Neuronal stem cell (in vitro differentiated cells): ENCODE measurements at regions not wholly inside any gene's neighbourhood (a gene's known extent, or its start where the extent isn't known, plus 50 kb on each side); places are given as distances from the start of the nearest gene placed in this dataset.
A peak's percentile ranks its signal among the peaks of the same experiment; 100 is the strongest.

ENCODE experiments used
- DNase-seq: peaks from one replicate; pipeline ENCODE4 v3.0.0-alpha.2; 2013; ENCODE audit warnings: low spot score
- H2AFZ ChIP-seq: one replicate; pipeline ENCODE4 v1.6.1; 2013; ENCODE audit warnings: mild to moderate bottlenecking, low read length, inconsistent platforms
- H2AK5ac ChIP-seq: 2 replicates; pipeline ENCODE4 v1.6.1; 2013; ENCODE audit warnings: low read depth, mild to moderate bottlenecking, inconsistent platforms, low read length, moderate library complexity, mixed read lengths
- H2BK120ac ChIP-seq: 2 replicates; pipeline ENCODE4 v1.6.1; 2013; ENCODE audit warnings: low read depth, mild to moderate bottlenecking, inconsistent platforms, low read length, moderate library complexity, mixed read lengths
- H2BK12ac ChIP-seq: one replicate; pipeline ENCODE4 v1.6.1; 2013; ENCODE audit warnings: low read length, inconsistent platforms
- H2BK15ac ChIP-seq: 2 replicates; pipeline ENCODE4 v1.6.1; 2013; ENCODE audit warnings: mild to moderate bottlenecking, low read length, inconsistent platforms, mixed read lengths
- H2BK5ac ChIP-seq: one replicate; pipeline ENCODE4 v1.6.1; 2013; ENCODE audit warnings: inconsistent platforms, mild to moderate bottlenecking, low read length, moderate library complexity
- H3K14ac ChIP-seq: one replicate; pipeline ENCODE4 v1.6.1; 2013; ENCODE audit warnings: low read length, inconsistent platforms
- H3K18ac ChIP-seq: 2 replicates; pipeline ENCODE4 v1.6.1; 2013; ENCODE audit warnings: low read length, inconsistent platforms
- H3K23ac ChIP-seq: 2 replicates; pipeline ENCODE4 v1.6.1; 2013; ENCODE audit warnings: low read depth, mild to moderate bottlenecking, mixed read lengths, low read length, inconsistent platforms; ENCODE audit not compliant: poor library complexity
- H3K27ac ChIP-seq: replicated peaks from 3 replicates; pipeline ENCODE4 v1.5.1; 2013; ENCODE audit warnings: low read length, inconsistent platforms
- H3K27me3 ChIP-seq, 3 experiments: 2 replicates each; pipeline ENCODE4 v1.6.1; 2013; ENCODE audit warnings: low read length in 3 of 3, mild to moderate bottlenecking in 2 of 3, inconsistent platforms in 1 of 3, low read depth in 1 of 3, mixed read lengths in 1 of 3, moderate library complexity in 1 of 3; ENCODE audit not compliant: control insufficient read depth in 3 of 3, insufficient read depth in 3 of 3
- H3K36me3 ChIP-seq, 2 donors: replicated peaks in 1 of 2; 2 replicates each; pipeline ENCODE4 v1.6.1; 2013; ENCODE audit warnings: low read length in 2 of 2; ENCODE audit not compliant: control insufficient read depth in 2 of 2, insufficient read depth in 2 of 2
- H3K4ac ChIP-seq: 2 replicates; pipeline ENCODE4 v1.6.1; 2013; ENCODE audit warnings: inconsistent platforms, mild to moderate bottlenecking, low read length, moderate library complexity
- H3K4me1 ChIP-seq, 2 donors: 1 replicate in 1 of 2; 2 replicates in 1 of 2; pipeline ENCODE4 v1.6.1; 2013; ENCODE audit warnings: low read length in 2 of 2, low read depth in 1 of 2; ENCODE audit not compliant: control insufficient read depth in 2 of 2, insufficient read depth in 1 of 2
- H3K4me2 ChIP-seq: one replicate; pipeline ENCODE4 v1.6.1; 2013; ENCODE audit warnings: mild to moderate bottlenecking, low read length, inconsistent platforms; ENCODE audit not compliant: insufficient read depth, poor library complexity, severe bottlenecking
- H3K4me3 ChIP-seq, 2 donors: 2 replicates each; pipeline ENCODE4 v1.5.1; 2013; ENCODE audit warnings: low read length in 2 of 2, mild to moderate bottlenecking in 2 of 2, inconsistent platforms in 1 of 2, moderate library complexity in 1 of 2
- H3K79me1 ChIP-seq: one replicate; pipeline ENCODE4 v1.6.1; 2013; ENCODE audit warnings: low read depth, mild to moderate bottlenecking, inconsistent platforms, low read length, moderate library complexity
- H3K9ac ChIP-seq: one replicate; pipeline ENCODE4 v1.6.1; 2013; ENCODE audit warnings: mild to moderate bottlenecking, low read depth, low read length, inconsistent platforms; ENCODE audit not compliant: poor library complexity
- H3K9me3 ChIP-seq, 2 donors: replicated peaks in 1 of 2; 2 replicates each; pipeline versions ENCODE3 to v1.6.1; 2013; ENCODE audit warnings: low read length in 2 of 2, mild to moderate bottlenecking in 2 of 2, inconsistent platforms in 1 of 2, low read depth in 1 of 2, mixed read lengths in 1 of 2, moderate library complexity in 1 of 2; ENCODE audit not compliant: control insufficient read depth in 2 of 2, insufficient read depth in 1 of 2
- H4K8ac ChIP-seq: one replicate; pipeline ENCODE4 v1.6.1; 2013; ENCODE audit warnings: low read depth, mild to moderate bottlenecking, inconsistent platforms, low read length, moderate library complexity
- H4K91ac ChIP-seq: one replicate; pipeline ENCODE4 v1.6.1; 2013; ENCODE audit warnings: low read length, low read depth, mild to moderate bottlenecking, inconsistent platforms; ENCODE audit not compliant: poor library complexity
- WGBS, 2 donors: extraction: QIAGEN DNeasy Blood & Tissue Kit; methylation state at CpG; one replicate each; pipeline ENCODE4 v1.1.7; 2013; ENCODE audit warnings: missing lambda C conversion rate in 2 of 2, mixed read lengths in 1 of 2; ENCODE audit not compliant: insufficient read length in 2 of 2, insufficient replicate concordance in 1 of 2; ENCODE audit errors: extremely low coverage in 2 of 2; 5-methylcytosine and 5-hydroxymethylcytosine counted together

- H2BK12ac ChIP-seq, result no peak overlapping the region
- WGBS, 2 donors, result no CpG with 5 or more reads among the region's 5 CpGs
- no peak overlapping the region for H2BK5ac ChIP-seq
These were observed 262.9 kb upstream of the DMAC1 start for GRCh38 chr9:8062459-8062858.

GRCh38 chr9:8053501-8053900, 253.9 kb upstream of the DMAC1 start:
- Histone ChIP-seq H2BK5ac (no peak overlapping the region), H3K4me3 (peak overlapping the region in 1 of 2 donors; percentile 25), H3K23ac (no peak overlapping the region), H2AFZ (no peak overlapping the region), H3K9me3 (peaks cover 0 to 3% of the 10 kb centered on the region in 2 donors), H2BK120ac (no peak overlapping the region), H2BK15ac (no peak overlapping the region), H3K4ac (peak overlapping the region; percentile 53), H3K79me1 (peaks cover 1% of the 10 kb centered on the region), H4K8ac (peak overlapping the region; percentile 82), H3K36me3 (no peaks in the 10 kb centered on the region), H3K4me1 (no peaks in the 10 kb centered on the region), H3K27me3 (no peaks in the 10 kb centered on the region), H3K4me2 (no peak overlapping the region), H3K14ac (peak overlapping the region; percentile 97), H3K9ac (no peak overlapping the region), H4K91ac (no peak overlapping the region), H3K18ac (peak overlapping the region; percentile 80), H2BK12ac (peak overlapping the region; percentile 90), H2AK5ac (peak overlapping the region; percentile 63), H3K27ac (no peak overlapping the region)
- DNase-seq, result no peak
- no CpG with 5 or more reads among the region's 4 CpGs for WGBS, 2 donors

More at GRCh38 chr9:8062459-8062858, 262.9 kb upstream of the DMAC1 start:
- H2AK5ac ChIP-seq, result no peak overlapping the region
- no peaks in the 10 kb centered on the region for H3K79me1 ChIP-seq
- no peak overlapping the region for H3K4me3 ChIP-seq
- H3K4ac ChIP-seq, result no peak overlapping the region
- no peaks in the 10 kb centered on the region for H3K36me3 ChIP-seq
- no peaks in the 10 kb centered on the region for H3K27me3 ChIP-seq
- H3K23ac ChIP-seq, result no peak overlapping the region
- H3K4me1 ChIP-seq, result no peaks in the 10 kb centered on the region
- no peak overlapping the region for H2BK15ac ChIP-seq
- no peak overlapping the region for H3K4me2 ChIP-seq
- H2AFZ ChIP-seq, result no peak overlapping the region
- no peak overlapping the region for H3K14ac ChIP-seq
- H3K18ac ChIP-seq, result peak overlapping the region; percentile 2
- no peaks in the 10 kb centered on the region for H3K9me3 ChIP-seq
- no peak overlapping the region for H2BK120ac ChIP-seq
- H4K8ac ChIP-seq, result no peak overlapping the region
- no peak for DNase-seq
- H4K91ac ChIP-seq, result no peak overlapping the region
- H3K9ac ChIP-seq, result no peak overlapping the region
- H3K27ac ChIP-seq, result no peak overlapping the region

- H3K36me3 ChIP-seq, result no peaks in the 10 kb centered on the region
- H2BK5ac ChIP-seq, result no peak overlapping the region
- H2BK120ac ChIP-seq, result no peak overlapping the region
- H3K4ac ChIP-seq, result no peak overlapping the region
- H2BK15ac ChIP-seq, result no peak overlapping the region
- H3K27me3 ChIP-seq, result no peaks in the 10 kb centered on the region
- peaks cover 0 to 3% of the 10 kb centered on the region in 2 donors for H3K9me3 ChIP-seq
- H3K14ac ChIP-seq, result peak overlapping the region; percentile 97
- no peak overlapping the region for H3K4me2 ChIP-seq
- H4K8ac ChIP-seq, result peak overlapping the region; percentile 82
- H3K23ac ChIP-seq, result no peak overlapping the region
- H3K27ac ChIP-seq, result no peak overlapping the region
- H2AFZ ChIP-seq, result no peak overlapping the region
- no peak overlapping the region for H2BK12ac ChIP-seq
- no peak overlapping the region for H4K91ac ChIP-seq
- WGBS, 2 donors, result no CpG with 5 or more reads among the region's 3 CpGs
- no peak overlapping the region for H3K4me3 ChIP-seq
- H3K9ac ChIP-seq, result no peak overlapping the region
- peaks cover 1% of the 10 kb centered on the region for H3K79me1 ChIP-seq
- DNase-seq, result no peak
- H2AK5ac ChIP-seq, result no peak overlapping the region
- H3K18ac ChIP-seq, result peak overlapping the region; percentile 57
- no peaks in the 10 kb centered on the region for H3K4me1 ChIP-seq
These were observed 253.4 kb upstream of the DMAC1 start for GRCh38 chr9:8052991-8053390.

- Histone ChIP-seq H3K23ac (no peak overlapping the region), H4K91ac (no peak overlapping the region), H4K8ac (no peak overlapping the region), H3K9me3 (peaks cover 4 to 5% of the 10 kb centered on the region in 2 donors), H2AFZ (no peak overlapping the region), H3K4ac (no peak overlapping the region), H3K4me2 (no peak overlapping the region), H3K36me3 (no peaks in the 10 kb centered on the region), H3K4me3 (no peak overlapping the region), H2BK5ac (no peak overlapping the region), H3K27me3 (no peaks in the 10 kb centered on the region), H3K27ac (no peak overlapping the region), H2BK12ac (no peak overlapping the region), H3K9ac (no peak overlapping the region), H3K4me1 (no peaks in the 10 kb centered on the region), H2AK5ac (no peak overlapping the region), H3K14ac (no peak overlapping the region), H3K18ac (no peak overlapping the region), H2BK15ac (no peak overlapping the region), H3K79me1 (no peaks in the 10 kb centered on the region), H2BK120ac (no peak overlapping the region)
- no CpG with 5 or more reads among the region's 2 CpGs for WGBS, 2 donors
- no peak for DNase-seq
These were observed 238.2 kb upstream of the DMAC1 start for GRCh38 chr9:8037745-8038144.
